Dermis microvascular lymphatic vessel endothelial cell (primary cell): ENCODE measurements at regions not wholly inside any gene's neighbourhood (a gene's known extent, or its start where the extent isn't known, plus 50 kb on each side); places are given as distances from the start of the nearest gene placed in this dataset.

Experiments
- DNase-seq, 2 donors: peaks; one replicate each; pipeline versions ENCODE4 v3.0.0 to v3.0.0-alpha.2; 2010; ENCODE audit warnings: low read depth in 2 of 2

DNA sequence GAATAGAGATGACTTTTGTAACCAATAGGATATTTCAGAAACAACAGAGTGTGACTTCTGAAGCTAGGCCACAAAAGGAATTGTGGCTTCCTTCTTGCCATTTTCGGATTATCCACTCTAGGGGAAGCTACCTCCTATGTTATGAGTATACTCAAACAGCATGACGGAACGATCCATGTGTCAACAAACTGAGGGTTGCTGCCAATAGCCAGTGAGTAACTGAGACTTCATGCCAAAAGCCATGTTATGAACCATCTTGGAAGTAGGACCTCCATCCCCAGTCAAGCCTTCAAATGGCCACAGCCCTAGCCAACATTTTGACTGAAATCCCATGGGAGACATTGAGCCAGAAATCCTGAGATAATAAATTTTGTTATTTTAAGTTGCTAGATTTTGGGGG lies 69.0 kb upstream of the IL6 start:
- no peak for DNase-seq

- no peak for DNase-seq
Observed at GRCh38 chr7:22657479-22657878, 69.5 kb upstream of the IL6 start.

- DNase-seq = no peak
Observed at GRCh38 chr7:22655781-22656180, 71.2 kb upstream of the IL6 start.

DNA sequence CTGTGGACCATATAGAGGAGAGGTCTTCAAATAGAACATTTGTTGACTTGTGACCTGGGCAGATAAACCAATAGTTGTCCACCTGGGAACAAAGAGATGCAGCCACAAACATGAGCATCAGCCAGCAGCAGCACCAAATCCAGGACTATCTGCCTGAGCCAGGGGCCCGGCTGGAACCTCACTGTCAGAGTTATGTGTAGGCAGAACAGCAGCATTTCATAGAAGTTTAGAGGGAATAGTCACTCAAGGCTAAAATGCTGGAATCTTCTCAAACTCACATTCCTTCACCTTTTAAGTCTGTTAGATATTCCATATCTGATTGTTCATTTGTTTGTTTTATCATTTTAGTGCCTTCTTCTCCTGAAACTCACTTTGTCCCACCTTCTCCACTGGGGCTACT lies 72.2 kb upstream of the IL6 start:
- DNase-seq = no peak

DNA sequence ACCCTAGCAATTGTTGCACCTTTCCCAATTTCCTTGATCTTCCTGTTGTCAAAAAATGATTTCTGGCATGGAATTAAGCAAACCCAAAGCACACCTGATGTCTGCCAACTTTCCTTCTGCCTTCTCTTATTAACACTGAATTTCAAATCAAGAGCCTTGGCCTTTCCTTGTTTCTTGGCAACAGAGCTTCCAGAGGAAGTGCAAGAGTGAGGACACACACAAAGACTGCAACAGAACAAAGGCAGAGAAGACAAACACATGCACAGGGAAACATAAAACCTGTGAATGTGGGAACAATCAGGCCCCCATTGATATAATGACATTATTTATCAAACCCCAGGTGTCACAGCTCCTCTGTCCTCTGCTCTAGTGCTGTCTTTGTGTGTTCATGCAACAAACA lies 73.0 kb upstream of the IL6 start:
- DNase-seq = peak; percentile 20 to 81

GRCh38 chr7:22651534-22652243 lies 75.3 kb upstream of the IL6 start:
- DNase-seq = peak; percentile 95 to 96

DNA sequence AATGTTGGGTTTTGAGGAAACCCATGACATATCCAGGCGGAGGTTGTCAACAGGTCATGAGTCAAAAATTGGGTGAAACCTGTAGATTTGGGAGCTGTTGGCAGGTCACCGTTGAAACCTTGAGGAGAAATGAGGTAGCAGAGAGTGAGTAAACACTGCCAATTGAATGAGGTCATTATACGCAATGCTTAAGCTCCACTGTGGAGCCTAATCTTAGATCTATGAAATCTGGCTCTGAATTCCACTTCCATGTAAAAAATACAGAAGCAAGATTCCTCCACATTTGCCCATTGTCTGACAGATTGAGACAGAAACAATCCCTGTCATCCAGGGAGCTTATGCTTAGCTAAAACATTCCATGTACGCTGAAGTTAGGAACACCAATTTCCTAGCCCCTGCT lies 76.0 kb upstream of the IL6 start:
- peak in 1 of 2 donors; percentile 45 for DNase-seq

DNA sequence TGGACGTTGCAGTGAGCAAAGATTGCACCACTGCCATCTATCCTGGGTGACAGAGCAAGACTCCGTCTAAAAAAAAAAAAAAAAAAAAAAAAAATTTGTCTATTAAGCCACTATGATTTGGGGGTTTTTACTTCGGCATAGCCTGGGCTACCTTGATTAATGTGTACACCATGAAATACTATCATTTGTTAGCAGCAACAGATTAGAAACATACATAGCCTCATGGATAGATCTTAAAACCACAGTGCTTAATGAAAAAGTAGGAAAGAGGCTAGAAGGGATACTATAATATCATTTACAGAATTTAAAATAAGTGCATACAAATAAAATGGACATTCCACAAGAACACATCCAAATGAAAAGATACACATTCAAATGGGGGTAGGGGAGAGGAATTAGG lies 77.3 kb upstream of the IL6 start:
- no peak for DNase-seq

DNA sequence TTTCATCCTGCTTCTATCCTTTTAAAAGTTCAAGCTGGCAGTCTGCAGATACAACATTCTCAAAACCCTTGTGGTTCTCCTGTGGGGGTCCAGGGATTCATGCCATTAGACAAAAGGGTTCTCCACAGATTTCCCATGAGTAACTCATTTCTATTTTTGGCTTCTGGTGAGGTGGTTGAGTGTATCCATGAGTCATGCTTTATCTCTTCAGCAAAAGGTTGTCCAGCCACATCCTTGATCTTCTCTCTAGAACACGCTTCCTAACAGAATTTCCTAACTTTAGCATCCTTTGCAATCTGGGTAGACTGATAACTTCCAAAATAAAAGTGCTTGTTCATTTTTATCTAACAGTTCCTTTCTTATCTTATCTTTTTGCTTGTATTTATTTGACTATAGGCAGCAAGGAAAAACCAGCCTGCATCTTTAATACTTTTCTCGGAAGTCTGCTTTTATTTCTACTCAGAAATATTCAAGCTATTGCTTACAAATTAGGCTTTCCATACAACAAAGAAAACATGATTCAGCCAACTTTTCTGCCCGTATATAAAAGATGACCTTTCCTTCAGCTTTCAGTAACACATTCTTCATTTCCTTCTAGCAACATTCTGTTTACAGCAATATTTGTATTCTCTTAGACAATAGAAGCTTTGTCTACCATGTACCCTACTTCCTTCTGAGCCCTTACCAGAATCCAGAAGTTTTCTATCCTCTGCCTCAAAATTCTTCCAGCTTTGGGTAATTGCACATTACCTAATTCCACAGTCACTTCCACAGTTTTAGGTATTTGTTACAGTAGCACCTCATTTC lies 79.3 kb upstream of the IL6 start:
- DNase-seq = peak; percentile 17 to 87

DNA sequence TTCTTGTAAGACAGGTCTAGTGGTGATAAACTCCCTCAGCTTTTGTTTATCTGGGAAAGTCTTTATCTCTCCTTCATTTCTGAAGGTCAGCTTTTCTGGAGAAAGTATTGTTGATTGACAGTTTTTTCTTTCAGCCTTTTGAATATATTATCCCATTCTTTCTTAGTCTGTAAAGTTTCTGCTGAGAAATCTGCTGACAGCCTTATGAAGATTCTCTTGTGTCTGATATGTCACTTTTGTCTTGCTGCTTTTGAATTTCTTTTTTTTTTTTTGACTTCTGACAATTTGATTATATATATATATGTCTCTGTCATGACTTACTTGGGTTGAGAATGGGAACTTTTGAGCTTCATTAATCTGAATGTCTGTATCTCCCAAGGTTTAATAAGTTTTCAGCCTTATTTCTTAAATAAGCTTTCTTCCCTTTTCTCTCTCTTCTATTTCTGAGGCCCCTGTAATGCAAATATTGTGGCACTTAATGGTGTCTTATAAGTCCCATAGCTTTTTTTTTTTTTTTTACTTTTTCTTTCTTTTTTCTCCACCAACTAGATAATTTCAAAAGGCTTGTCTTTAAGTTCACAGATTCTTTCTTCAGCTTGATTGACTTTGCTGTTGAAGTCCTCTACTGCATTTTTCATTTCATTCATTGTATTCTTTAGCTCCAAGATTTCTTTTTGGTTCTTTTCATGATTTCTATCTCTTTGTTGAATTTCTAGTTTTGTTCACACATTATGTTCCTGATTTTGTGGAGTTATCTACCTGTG lies 81.4 kb upstream of the IL6 start:
- DNase-seq = no peak

- no peak for DNase-seq
Observed at GRCh38 chr7:22642454-22642853, 84.5 kb upstream of the IL6 start.

DNA sequence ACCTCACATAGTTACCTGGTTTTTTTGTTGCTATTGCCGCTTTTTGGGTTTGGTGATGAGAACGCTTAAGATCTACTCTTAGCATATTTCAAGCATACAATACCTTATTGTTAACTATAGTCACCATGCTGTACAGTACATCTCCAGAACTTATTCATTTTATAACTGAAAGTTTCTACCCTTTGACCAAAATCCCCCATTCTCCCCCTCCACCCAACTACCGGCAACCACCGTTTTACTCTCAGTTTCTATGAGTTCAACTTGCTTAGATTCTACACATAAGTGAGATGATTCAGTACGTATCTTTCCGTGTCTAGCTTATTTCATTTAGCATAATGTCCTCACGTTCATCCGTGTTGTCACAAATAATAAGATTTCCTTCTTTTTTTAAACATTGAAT lies 86.7 kb upstream of the IL6 start:
- DNase-seq = no peak

DNA sequence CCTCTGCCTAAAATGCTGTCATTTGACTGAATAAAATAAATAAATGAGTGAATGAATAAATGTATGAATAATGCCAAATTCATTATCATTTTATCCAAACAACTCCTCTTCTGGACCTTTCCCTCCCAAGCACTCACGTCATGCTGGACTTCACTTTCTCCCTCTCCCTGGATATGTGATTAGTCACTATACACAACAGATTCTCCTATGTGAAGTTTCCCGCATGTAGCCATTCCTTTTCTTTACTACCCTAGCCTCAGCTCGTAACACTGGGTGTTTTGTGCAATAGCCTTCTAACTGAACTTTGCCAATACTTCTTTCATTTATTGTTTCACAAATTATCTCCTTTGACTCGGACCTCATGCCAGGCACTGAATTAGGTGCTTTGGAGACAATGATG lies 87.6 kb upstream of the IL6 start:
- no peak for DNase-seq

GRCh38 chr7:22635349-22635748 lies 91.7 kb upstream of the IL6 start:
- DNase-seq = no peak

- DNase-seq = no peak
Observed at GRCh38 chr7:22633954-22634474, 93.0 kb upstream of the IL6 start.

- DNase-seq = no peak
Observed at GRCh38 chr7:22633286-22633953, 93.6 kb upstream of the IL6 start.

DNA sequence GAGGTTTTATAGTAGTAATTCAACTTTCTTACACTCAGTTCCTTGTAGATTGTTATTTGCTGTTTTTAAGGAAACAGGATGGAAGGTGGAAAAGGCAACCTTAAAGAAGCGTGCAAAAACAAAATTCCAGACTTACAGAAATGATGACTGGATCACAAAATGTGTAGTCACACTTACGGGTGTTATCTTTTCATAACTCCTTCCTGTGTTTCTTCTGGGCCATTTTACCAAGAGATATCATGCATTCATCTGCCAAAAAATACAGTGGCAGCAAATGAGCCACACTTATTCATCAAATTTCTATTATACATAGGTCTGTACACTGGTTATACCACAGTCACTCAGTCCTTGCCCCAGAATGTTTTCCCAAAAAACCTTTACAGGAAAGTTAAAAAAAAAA lies 94.3 kb upstream of the IL6 start:
- peak; percentile 21 to 89 for DNase-seq

- peak in 1 of 2 donors; percentile 43 for DNase-seq
Observed at GRCh38 chr7:22631730-22632129, 95.3 kb upstream of the IL6 start.

DNA sequence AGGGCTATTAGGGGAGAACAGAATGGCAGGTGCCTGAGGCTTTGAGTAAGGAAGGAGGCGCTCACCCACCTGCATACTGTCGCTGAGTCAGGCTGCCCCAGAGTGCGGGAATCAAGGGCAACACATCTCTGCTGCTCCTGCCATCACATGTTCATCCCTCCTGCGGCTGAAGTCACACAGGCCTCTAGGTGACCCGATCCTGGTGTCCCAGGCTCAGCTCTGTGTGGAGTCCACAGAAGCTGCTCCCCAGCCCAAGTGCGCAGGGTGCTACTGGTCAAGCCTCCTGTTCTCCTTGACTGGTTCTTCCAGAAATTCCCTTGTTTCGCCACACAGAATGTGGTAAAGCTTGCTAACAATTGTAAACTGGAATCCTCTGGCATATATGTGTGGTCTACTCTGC lies 96.9 kb upstream of the IL6 start:
- DNase-seq = no peak

- DNase-seq = no peak
Observed at GRCh38 chr7:22629056-22629455, 97.9 kb upstream of the IL6 start.

- DNase-seq = no peak
Observed at GRCh38 chr7:22628112-22628511, 98.9 kb upstream of the IL6 start.

- DNase-seq = peak in 1 of 2 donors; percentile 22
Observed at GRCh38 chr7:22627136-22627535, 99.9 kb upstream of the IL6 start.
